GM18499 (cell line): ENCODE measurements at regions not wholly inside any gene's neighbourhood (a gene's known extent, or its start where the extent isn't known, plus 50 kb on each side); places are given as distances from the start of the nearest gene placed in this dataset.
"Not testable (repeated sequence)": the region's sequence is repeated elsewhere in the genome, so short reads cannot be mapped to it uniquely, and the experiment has no call there.

Experiments
- ATAC-seq: cut with Tn5 transposase; IDR thresholded peaks from one replicate; pipeline ENCODE4 v1.9.1; 2021; ENCODE audit warnings: moderate number of reproducible peaks; ENCODE audit not compliant: insufficient read depth, unreplicated experiment

DNA sequence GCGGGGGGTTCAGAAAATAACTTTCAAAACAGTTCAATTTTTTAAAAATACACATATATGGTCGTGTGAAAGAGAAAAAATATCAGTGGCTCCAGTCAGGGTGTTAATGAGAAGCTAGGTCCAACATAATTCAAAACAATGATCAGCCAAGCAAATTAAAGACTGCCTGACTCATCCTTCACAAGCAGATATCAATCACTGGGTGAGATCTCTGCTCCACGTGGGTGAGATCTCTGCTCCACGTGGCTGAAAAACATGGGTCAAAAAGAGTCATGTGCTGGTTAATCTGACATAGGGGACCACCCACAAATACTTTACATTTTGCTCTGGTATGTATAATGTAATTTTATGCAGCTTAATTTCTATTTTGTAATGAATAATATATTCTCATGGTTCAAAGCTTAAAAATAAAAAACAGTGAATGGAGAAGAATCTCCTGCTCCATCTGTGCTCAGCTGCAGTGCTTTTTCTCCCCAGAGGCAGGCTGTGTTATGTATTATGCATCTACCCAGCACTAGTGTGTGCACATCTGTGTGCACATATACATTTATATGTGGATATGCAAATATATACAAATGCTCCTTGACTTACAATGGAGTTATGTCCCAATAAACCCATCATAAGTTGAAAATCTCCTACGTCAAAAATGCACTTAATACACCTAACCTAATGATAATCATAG is 93.1 kb upstream of the S1PR3 start:
- no peak for ATAC-seq

DNA sequence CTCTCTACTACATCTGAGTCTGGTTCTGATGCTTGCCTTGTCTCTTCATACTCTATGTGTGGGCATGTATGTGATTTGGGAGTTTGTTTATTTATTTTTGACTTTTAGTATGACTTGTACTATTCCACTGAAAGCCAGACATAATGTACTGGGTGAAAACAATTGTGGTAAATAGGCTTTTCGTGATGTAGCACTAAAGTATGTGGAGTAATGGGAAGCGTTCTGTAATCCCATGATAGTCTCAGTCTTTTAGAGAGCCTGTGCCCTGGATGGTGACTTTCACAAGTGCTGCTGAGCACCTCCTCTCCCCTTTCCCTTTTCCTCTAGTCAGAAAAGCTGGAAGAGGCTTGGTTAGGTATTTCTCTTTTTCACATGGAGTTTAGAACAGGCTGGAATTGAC is 85.8 kb upstream of the S1PR3 start:
- no peak for ATAC-seq

DNA sequence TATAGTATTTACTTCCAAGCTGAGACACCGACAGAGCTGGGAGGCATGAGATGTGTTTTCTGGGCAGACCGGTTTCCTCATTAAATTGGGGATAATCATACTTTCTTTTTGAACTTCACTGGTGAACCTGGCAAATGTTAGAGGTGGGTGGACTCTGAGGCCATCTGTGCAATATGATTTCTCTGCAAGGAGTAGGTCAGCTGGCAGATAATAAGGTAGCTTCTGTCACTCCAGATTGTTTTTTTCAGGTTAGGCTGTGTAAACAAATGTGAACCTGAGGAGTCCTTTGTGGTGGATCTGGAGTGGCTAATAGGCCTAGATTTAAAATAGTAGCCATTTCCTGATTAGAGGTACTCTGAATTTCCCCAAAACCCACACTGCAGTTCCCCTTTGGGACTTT is 75.4 kb upstream of the S1PR3 start:
- no peak for ATAC-seq

DNA sequence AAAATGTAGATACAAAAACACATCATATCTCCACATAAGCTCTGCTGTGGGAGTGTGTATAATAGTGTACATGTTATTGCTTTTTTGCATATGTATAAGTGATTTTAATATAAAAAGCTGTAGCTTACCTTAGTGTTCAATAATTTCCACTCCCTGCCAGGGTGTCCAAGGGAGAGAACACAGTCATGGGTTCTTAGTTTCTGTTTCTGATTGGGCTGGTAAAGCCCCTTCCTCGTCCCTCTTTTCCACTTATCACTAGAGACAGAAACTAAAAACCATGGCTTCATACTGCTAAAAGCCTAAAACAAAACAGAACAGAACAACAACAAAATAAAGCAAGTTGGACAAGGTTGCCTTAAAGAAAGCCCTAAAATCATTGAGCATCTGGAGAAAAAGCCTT is 74.4 kb upstream of the S1PR3 start:
- no peak for ATAC-seq

DNA sequence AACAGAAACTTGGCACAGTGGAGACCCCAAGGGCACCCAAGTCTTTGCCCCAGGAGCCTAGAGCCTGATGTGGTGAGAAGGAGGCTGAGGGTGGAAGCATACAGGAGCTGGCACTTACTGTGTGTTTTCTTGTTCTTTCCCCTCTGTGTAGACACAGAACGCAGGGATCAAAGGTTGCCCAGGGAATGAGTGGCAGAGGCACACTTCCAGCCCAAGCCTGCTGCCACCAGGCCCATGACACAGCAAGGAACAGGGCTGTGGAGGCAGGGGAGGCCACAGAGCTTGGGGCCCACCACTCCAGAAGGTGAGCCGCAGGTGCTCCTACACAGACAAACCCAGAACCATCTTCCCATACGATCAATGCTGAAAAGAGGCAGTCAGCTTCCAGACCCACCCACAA is 73.9 kb upstream of the S1PR3 start:
- ATAC-seq = no peak

DNA sequence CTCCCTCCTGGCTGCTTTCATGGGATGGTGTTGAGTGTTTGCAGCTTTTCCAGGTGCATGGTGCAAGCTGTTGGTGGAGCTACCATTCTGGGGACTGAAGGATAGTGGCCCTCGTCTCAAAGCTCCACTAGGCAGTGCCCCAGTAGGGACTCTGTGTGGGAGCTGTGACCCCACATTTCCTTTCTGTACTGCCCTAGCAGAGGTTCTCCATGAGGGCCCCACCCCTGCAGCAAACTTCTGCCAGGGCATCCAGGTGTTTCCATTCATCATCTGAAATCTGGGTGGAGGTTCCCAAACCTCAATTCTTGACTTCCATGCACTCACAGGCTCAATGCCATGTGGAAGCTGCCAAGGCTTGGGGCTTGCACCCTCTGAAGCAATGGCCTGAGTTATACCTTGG is 72.7 kb upstream of the S1PR3 start:
- not testable (repeated sequence) for ATAC-seq

DNA sequence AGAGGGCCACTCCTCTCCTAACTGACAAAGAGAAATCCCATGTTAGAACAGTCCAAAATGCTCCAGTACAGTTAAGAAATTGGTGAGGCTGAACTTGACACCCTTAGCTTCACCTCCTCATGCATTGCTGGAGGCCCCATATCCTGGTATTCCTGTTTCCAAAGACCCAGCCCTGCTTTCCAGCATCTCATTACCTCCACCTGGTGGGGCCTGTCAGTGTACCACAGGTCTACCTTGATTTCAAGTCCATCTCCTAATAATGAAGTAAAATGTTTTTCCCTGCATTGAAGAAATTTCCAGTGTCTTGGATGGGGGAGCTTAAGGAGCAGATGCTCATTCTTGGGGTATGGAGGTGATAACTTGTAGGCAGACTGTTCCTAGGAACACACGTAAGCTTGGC is 70.6 kb upstream of the S1PR3 start:
- ATAC-seq = no peak

DNA sequence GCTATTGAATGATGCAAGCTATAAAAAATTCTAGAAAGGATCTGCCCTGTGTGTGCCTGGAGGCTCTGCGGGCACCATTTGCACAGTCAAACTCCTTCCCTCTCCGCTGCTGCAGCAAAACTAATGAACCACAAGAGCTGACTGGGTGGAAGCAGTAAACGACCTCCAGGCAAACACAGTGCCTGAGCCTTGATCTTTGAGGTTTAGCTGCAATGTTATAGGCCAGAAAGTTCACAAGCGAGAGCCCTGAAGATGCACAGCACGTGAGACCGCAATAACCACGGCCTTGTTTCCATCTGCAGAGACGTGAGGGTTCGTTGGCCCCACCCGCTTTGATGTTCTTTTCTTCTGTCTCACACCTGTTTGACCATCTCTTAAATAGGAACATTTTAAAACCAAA is 69.2 kb upstream of the S1PR3 start:
- ATAC-seq = no peak

DNA sequence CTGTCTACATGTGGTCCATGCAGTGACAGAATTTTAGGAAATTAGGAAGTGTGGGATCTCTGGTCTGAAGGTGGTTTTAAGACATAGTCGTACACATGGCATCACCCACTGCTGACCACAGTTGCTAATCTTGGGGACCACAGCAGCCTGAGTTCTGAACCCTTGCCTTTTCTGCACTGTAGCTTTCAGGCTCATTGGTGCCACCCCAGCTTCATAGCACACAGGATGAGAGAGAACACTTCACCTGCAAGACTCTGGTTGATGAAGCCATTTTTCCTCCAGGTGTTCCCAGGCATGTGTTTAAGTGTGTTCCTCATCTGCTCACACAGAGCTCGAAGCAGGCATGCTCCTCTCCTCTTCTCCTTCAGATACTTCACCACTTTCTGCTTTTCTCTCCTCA is 68.2 kb upstream of the S1PR3 start:
- ATAC-seq = no peak

DNA sequence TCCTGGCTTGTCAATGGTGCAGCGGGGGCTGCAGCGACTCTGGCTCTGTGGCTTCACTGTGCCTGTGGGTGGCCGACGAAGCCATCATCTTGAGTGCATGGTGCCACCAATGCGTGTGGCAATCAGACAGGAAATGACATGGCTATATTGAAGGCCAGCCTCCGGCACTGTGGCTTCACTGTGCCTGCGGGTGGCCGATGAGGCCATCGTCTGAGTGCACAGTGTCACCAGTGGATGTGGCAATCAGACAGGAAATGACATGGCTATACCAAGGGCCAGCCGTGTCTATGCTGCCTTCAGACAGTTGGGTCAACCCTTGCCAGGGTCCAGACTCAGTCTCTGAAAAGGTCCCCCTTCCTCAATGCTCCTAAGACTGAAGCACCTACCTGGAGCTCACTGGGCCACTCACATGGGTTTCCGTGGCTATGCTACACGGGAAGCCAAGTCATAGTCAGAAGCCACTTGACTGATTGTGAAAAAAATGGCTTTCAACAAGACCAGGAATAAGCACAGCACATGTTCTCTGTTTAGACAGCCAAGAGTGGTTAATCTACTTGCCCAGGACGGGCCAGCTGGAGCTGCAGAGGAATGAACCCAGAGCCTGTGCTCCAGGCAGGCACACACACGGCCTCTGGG is 67.5 kb upstream of the S1PR3 start:
- no peak for ATAC-seq

DNA sequence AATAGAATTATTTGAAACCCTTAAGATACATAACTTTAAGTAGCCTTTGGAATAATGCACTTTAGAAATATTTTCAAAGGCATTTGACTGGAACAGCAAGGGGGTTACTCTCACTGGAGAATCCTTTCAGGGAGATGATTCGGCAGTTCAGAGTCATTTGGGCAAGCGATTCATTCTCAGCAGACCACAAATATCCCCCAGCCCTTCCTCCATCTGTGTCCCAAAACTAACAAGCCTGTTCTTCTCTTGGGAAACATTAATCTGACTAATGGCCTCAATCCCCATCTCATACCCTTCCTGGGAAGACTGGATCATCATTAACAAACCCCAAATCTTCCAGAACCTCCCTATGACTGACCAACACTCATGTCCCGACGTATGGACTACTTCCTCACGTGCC is 65.8 kb upstream of the S1PR3 start:
- ATAC-seq = no peak

DNA sequence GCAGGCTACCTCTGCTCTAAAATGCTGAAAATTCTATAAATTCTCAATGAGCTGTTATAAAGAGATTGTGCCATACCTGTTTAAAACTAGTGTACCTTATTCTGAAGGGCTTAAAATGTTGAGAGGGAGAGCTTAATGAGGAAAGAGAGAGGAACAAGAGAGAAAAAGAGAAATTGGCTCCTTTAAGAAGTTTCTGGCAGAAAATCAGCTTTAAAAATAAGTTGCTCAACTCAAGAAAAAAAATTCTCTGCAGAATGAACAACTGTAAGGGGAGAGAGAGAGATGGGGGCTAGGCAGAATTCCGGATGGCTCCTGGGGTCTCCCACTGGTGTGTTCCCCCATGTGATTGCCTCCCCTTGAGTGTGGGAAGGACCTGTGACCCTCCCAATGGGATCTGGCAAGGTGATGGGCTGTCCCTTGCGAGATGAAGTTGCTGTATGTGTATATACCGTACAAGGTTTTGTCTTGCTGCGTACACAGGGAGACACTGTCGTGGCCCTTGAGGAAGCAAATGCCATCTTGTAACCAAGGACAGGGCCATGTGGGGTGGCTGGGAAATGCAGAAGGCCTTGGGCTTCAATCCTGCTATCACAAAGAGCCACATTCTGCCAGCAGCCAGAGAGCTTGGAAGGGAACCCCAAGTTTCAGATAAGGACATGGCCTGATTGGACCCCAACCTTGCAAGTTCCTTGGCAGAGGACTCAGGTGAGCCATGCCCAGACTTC is 64.3 kb upstream of the S1PR3 start:
- no peak for ATAC-seq

DNA sequence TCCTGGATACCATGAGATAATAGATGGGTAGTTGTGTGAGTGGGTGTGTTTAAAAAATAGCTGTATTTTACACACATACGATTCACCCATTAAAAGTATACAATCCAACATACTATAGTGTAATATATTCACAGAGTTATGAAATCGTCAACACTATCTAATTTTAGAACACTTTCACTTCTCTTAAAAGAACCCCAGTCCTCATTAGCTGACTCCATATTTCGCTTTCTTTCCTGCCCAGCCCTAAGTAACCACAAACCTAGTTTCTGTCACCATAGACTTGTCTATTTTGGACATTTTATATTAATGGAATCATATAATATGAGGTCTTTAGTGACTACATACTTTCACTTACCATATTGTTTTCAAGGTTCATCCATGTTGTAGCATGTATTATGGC is 63.8 kb upstream of the S1PR3 start:
- peak; percentile 70 for ATAC-seq

DNA sequence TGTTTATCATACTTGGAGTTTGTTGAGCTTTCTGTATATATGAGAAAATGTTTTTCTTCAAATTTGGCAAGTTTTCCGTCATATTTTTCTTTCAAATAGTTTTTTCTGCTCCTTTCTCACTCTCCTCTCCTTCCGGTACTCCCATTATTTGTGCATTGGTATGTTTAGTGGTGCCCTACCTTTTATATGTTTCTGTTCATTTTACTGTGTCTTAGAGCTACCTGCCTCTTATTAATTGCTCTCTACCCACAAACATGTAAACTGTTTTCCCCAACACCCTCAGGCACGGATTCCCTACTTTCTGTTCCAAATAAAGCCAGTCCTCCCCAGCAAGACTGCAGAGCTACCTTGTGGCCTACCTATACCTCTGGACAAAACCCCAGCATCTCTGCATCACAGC is 60.6 kb upstream of the S1PR3 start:
- ATAC-seq = no peak

DNA sequence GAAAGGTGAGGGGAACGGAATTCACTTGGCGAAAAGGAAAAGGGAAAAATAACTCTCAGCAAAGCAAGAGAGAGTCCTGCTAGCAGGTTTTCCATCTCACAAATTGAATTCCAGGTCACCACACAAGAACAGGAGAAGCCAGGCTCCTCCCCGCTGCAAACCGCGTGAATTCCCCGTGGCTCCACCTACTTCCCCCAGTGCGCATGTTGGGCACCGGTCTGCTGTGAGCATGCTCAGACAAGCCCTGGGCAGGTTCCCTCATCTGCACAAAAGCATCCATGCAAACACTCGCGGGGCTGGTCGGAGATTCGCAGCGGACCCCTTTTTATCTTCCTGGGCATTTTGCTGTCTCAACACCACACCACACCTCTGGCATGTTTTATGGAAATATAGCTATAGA is 58.5 kb upstream of the S1PR3 start:
- no peak for ATAC-seq

DNA sequence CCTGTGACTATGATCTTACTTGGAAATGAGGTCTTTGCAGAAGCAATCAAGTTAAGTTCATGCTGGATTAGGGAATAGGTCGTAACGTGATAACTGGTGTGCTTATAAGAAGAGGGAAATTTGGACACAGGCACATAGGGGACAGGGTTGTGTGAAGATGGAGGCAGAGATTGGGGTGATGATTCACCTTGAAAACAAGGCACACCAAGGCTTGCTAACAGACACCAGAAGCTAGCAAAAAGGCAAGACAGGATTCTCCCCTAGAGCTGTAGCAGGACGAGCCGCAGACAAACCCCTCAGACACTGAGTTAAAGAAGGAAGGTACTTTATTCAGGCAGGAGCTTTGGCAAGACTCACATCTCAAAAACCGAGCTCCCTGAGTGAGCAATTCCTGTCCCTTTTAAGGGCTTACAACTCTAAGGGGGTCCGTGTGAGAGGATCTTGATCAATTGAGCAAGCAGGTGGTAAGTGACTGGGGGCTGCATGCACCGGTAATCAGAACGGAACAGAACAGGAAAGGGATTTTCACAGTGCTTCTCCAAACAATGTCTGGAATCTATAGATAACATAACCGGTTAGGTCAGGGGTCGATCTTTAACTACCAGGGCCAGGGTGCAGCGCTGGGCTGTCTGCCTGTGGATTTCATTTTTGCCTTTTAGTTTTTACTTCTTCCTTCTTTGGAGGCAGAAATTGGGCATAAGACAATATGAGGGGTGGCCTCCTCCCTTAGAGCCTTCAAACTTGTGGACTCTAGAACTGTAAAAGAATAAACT is 57.5 kb upstream of the S1PR3 start:
- ATAC-seq = no peak

DNA sequence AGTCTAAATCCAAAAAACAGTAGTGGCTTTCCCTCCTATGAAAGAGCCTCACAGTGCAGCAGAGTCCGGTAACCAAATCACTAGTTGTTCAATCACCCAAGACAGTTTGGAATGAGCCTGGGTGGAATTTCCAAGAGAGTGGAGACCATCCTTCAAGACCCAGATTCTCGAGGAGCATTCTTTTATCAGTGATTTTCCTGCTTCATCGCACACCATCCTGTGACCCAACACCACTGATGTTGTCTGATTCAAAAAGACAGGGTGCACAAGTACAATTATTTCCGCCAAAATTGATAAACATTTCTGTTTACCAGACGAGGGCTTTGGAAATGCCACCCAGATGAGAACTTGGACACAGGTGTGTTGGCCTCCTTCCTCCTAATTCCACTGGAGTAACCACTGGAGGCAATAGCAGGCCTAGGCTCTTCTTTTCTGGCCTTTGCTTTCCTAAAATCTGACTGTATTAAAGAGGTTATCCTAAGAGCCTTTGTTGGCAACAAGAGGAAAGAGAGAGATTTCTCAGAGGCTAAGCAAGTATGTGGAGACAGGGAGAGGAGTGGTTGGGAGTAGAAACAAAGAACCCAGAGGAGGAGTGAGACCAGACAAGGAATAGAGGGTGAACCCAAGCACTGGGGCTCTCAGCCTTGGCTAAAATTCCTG is 56.3 kb upstream of the S1PR3 start:
- ATAC-seq = no peak

DNA sequence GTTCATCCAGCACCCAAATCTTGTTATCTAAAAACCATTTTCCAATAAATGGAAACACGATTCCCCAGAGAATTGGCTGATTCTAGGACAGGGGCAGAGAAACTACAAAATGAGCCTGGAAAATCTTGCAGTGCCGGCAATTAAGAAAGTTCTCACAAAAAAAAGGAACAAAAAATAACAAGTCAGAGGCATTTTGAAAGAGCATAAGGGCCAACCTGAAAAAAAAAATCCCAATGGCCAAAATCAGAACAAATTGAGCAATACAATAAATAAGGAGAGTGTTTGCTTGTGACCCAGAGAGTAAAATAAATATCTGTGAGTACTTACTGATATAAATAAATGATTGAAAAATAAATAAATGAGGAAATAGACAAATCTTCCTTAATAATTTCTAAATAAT is 55.1 kb upstream of the S1PR3 start:
- no peak for ATAC-seq

DNA sequence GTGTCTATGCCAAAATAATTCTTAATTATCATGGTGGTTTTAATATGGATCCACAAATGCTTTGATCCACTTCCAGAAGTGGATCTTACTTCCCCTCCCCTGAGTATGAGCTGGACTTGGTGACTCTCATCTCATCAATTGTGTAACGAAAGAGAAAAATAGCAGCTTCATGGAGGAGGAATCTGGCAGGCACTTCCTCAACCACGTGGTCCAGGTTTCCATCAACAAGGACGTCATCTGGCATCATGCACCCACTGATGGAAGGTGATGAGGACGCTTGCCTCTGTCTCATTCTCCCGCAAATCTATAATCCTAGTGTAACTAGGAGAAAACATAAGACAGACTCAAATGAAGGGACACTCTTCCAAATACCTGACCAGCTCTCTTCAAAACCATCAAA is 54.6 kb upstream of the S1PR3 start:
- ATAC-seq = no peak

DNA sequence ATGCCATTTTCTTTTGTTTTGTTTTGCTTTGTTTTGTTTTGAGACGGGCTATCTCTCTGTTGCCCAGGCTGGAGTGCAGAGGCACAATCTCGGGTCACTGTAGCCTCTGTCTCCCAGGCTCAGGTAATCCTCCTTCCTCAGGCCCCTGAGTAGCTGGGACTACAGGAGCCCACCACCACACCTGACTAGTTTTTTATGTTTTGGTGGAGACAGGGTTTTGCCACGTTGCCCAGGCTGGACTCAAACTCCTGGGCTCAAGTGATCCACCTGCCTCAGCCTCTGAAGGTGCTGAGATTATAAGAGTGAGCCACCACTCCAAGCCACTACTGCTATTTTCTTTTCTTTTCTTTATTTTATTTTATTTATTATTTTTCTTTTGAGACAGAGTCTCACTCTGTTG is 54.0 kb upstream of the S1PR3 start:
- no peak for ATAC-seq

DNA sequence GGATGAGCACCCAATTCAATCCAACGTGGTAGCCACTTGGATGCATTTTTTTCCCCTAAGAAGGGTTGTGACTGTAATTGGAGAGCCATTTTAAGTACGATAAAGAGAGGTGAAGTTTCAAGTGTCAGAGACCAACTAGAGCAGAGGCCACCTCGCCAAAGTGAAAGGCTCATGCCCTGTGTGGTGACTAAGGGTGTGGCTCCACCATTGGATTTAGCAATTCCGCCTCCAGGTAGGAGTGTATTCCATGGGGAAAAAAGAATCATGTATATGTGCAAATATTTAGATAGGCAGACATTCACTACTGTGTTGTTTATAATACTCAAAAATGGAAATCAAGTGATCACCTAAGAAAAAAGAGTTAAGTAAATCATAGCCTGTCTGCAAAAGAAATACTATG is 53.1 kb upstream of the S1PR3 start:
- no peak for ATAC-seq
